Lower leg skin (tissue), 3 donors: ENCODE measurements at regions not wholly inside any gene's neighbourhood (a gene's known extent, or its start where the extent isn't known, plus 50 kb on each side); places are given as distances from the start of the nearest gene placed in this dataset.

Experiments used
- POLR2A ChIP-seq, 2 donors: fragments of 450-650 bp; IDR thresholded peaks; one replicate each; pipeline ENCODE4 v1.6.1; 2016 to 2017; ENCODE audit warnings: antibody characterized with exemption in 2 of 2, mild to moderate bottlenecking in 1 of 2, moderate library complexity in 1 of 2
- TF ChIP-seq, protein P1 (sequence below), 3 donors: fragments of 450-650 bp; IDR thresholded peaks; one replicate each; pipeline ENCODE4 v1.5.1; 2016; ENCODE audit warnings: antibody characterized with exemption in 3 of 3, mild to moderate bottlenecking in 3 of 3, moderate library complexity in 2 of 3

DNA sequence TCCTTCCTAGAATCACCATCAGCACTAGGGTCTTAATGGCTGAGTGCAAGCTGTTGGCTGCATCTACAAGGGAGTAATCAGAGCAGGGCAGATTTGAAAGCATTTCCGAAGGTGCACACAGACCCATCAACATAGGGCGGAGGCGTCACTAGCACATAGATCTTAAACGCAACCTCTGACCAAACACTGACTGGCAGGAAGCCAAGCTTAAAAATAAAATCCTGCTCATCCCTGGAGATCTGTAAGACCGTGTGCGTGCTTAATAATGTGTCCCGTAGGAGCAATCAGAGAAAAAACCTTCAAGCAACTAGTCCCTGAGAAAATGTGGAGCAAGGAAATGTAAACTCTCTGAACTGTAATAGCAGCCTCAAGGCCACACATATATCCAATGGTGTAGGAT lies 470.5 kb downstream of the ETS1 start:
- TF ChIP-seq, protein P1, sequence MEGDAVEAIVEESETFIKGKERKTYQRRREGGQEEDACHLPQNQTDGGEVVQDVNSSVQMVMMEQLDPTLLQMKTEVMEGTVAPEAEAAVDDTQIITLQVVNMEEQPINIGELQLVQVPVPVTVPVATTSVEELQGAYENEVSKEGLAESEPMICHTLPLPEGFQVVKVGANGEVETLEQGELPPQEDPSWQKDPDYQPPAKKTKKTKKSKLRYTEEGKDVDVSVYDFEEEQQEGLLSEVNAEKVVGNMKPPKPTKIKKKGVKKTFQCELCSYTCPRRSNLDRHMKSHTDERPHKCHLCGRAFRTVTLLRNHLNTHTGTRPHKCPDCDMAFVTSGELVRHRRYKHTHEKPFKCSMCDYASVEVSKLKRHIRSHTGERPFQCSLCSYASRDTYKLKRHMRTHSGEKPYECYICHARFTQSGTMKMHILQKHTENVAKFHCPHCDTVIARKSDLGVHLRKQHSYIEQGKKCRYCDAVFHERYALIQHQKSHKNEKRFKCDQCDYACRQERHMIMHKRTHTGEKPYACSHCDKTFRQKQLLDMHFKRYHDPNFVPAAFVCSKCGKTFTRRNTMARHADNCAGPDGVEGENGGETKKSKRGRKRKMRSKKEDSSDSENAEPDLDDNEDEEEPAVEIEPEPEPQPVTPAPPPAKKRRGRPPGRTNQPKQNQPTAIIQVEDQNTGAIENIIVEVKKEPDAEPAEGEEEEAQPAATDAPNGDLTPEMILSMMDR (IDR thresholded peaks at IDR 0.05), result no peak
- no peak for TF ChIP-seq POLR2A (IDR thresholded peaks at IDR 0.05)
